SK-N-SH (cell line): ENCODE measurements at regions not wholly inside any gene's neighbourhood (a gene's known extent, or its start where the extent isn't known, plus 50 kb on each side); places are given as distances from the start of the nearest gene placed in this dataset.

Source experiments
- CTCF ChIA-PET: fragments of 300-600, 350-600 bp; formaldehyde crosslinking; extraction: SDS; loops from one replicate; lab custom pipeline; 2021; lab: Yijun Ruan, JAX
- POLR2A ChIA-PET: fragments of 350-600 bp; sonication (Branson Sonifier 250); formaldehyde crosslinking; extraction: SDS; loops from one replicate; lab custom pipeline; 2020; ENCODE audit warnings: antibody characterized with exemption, inconsistent platforms; lab: Yijun Ruan, JAX
- DNase-seq: peaks from one replicate; pipeline ENCODE4 v3.0.0; 2012
- H2AFZ ChIP-seq: fragments of 200-600 bp; sonication (generic); 2 replicates; pipeline ENCODE4 v1.8.1; 2016; ENCODE audit warnings: antibody characterized with exemption, mild to moderate bottlenecking, low read depth
- H3F3A ChIP-seq: fragments of 200-600 bp; sonication (generic); replicated peaks from 2 replicates; pipeline ENCODE3; 2016; ENCODE audit warnings: antibody characterized with exemption, mild to moderate bottlenecking; ENCODE audit not compliant: insufficient read depth
- H3K27ac ChIP-seq, 2 experiments: fragments of 200-500 bp in 1 of 2; fragments of 200-600 bp in 1 of 2; sonication (Bioruptor generic) in 1 of 2; sonication (generic), shearing (Covaris generic) in 1 of 2; 2 replicates each; pipeline versions ENCODE4 v1.5.1 to v1.6.1; 2014 to 2016; ENCODE audit warnings: low read depth in 2 of 2, inconsistent platforms in 1 of 2, low read length in 1 of 2, mild to moderate bottlenecking in 1 of 2, mixed read lengths in 1 of 2
- H3K27me3 ChIP-seq: fragments of 200-600 bp; sonication (generic), shearing (Covaris generic); 2 replicates; pipeline ENCODE4 v1.6.1; 2016; ENCODE audit warnings: mixed run types; ENCODE audit not compliant: insufficient read depth
- H3K36me3 ChIP-seq, 2 experiments: fragments of 200-500 bp in 1 of 2; fragments of 200-600 bp in 1 of 2; sonication (Bioruptor generic) in 1 of 2; sonication (generic) in 1 of 2; replicated peaks in 1 of 2; 2 replicates each; pipeline versions ENCODE3 to v1.5.1; 2014 to 2016; ENCODE audit warnings: low read length in 1 of 2, mild to moderate bottlenecking in 1 of 2; ENCODE audit not compliant: insufficient read depth in 2 of 2, control insufficient read depth in 1 of 2
- H3K4me1 ChIP-seq, 2 experiments: fragments of 200-500 bp in 1 of 2; fragments of 200-600 bp in 1 of 2; sonication (Bioruptor generic) in 1 of 2; sonication (generic), shearing (Covaris generic) in 1 of 2; 2 replicates each; pipeline versions ENCODE4 v1.5.1 to v1.6.1; 2014 to 2016; ENCODE audit warnings: low read depth in 1 of 2, low read length in 1 of 2, mixed run types in 1 of 2; ENCODE audit not compliant: insufficient read depth in 2 of 2, control insufficient read depth in 1 of 2
- H3K4me2 ChIP-seq: fragments of 200-600 bp; sonication (generic), shearing (Covaris generic); 2 replicates; pipeline ENCODE4 v1.6.1; 2017; ENCODE audit warnings: mixed run types
- H3K4me3 ChIP-seq, 2 experiments: fragments of 200-500 bp in 1 of 2; fragments of 200-600 bp in 1 of 2; sonication (Bioruptor generic) in 1 of 2; sonication (generic), shearing (Covaris generic) in 1 of 2; 2 replicates each; pipeline versions ENCODE4 v1.5.1 to v1.8.1; 2014 to 2016; ENCODE audit warnings: low read depth in 2 of 2, inconsistent platforms in 1 of 2, low read length in 1 of 2, mild to moderate bottlenecking in 1 of 2, mixed read lengths in 1 of 2, moderate library complexity in 1 of 2
- H3K79me2 ChIP-seq: fragments of 200-600 bp; sonication (generic); 2 replicates; pipeline ENCODE4 v1.8.1; 2017; ENCODE audit warnings: mild to moderate bottlenecking; ENCODE audit not compliant: insufficient read depth
- H3K9ac ChIP-seq: fragments of 200-600 bp; sonication (generic); 2 replicates; pipeline ENCODE4 v1.6.1; 2017; ENCODE audit warnings: mixed run types
- H3K9me2 ChIP-seq: fragments of 200-600 bp; sonication (generic); 2 replicates; pipeline ENCODE4 v1.6.1; 2017; ENCODE audit warnings: mixed run types
- H3K9me3 ChIP-seq: fragments of 200-600 bp; sonication (generic); 2 replicates; pipeline ENCODE4 v1.6.1; 2017; ENCODE audit warnings: mixed run types, mild to moderate bottlenecking, moderate library complexity
- H4K20me1 ChIP-seq: fragments of 200-600 bp; sonication (generic); 2 replicates; pipeline ENCODE4 v1.6.1; 2017; ENCODE audit warnings: mild to moderate bottlenecking, mixed run types; ENCODE audit not compliant: insufficient read depth
- EZH2phosphoT487 ChIP-seq: fragments of 200-600 bp; sonication (generic); IDR thresholded peaks from 2 replicates; pipeline ENCODE4 v1.6.1; 2017; ENCODE audit warnings: low read depth, mixed run types, mild to moderate bottlenecking, antibody characterized with exemption, moderate library complexity, borderline replicate concordance
- FOSL2 ChIP-seq: IDR thresholded peaks from 2 replicates; pipeline ENCODE4 v1.4.0; 2012; ENCODE audit warnings: low read depth, mild to moderate bottlenecking, moderate library complexity, borderline replicate concordance
- GABPA ChIP-seq: IDR thresholded peaks from 2 replicates; pipeline ENCODE4 v1.4.0; 2012; ENCODE audit warnings: low read depth, mild to moderate bottlenecking
- GATA2 ChIP-seq: sonication (generic); formaldehyde crosslinking; IDR thresholded peaks from 2 replicates; pipeline ENCODE4 v1.5.0; 2020; ENCODE audit warnings: mild to moderate bottlenecking, missing genetic modification reagents
- NFIC ChIP-seq: IDR thresholded peaks from 2 replicates; pipeline ENCODE4 v1.4.0; 2012; ENCODE audit warnings: borderline replicate concordance
- SMC3 ChIP-seq: IDR thresholded peaks from 2 replicates; pipeline ENCODE4 v1.6.1; 2012; ENCODE audit warnings: low read depth, low read length, improper control_type of control experiment
- TAF1 ChIP-seq: IDR thresholded peaks from 2 replicates; pipeline ENCODE4 v1.6.1; 2012; ENCODE audit warnings: low read depth, mild to moderate bottlenecking, low read length, moderate library complexity, borderline replicate concordance
- TEAD4 ChIP-seq: IDR thresholded peaks from 2 replicates; pipeline ENCODE4 v1.4.0; 2012; ENCODE audit warnings: mild to moderate bottlenecking, borderline replicate concordance; ENCODE audit not compliant: insufficient read depth
- YY1 ChIP-seq: IDR thresholded peaks from 2 replicates; pipeline ENCODE4 v1.4.0; 2012; ENCODE audit warnings: low read depth, mild to moderate bottlenecking
- WGBS: methylation state at CpG from one replicate; pipeline ENCODE4 v1.1.6; 2017; ENCODE audit warnings: low lambda C conversion rate; 5-methylcytosine and 5-hydroxymethylcytosine counted together
- TF ChIP-seq, protein P1 (sequence below): IDR thresholded peaks from 2 replicates; pipeline ENCODE4 v1.6.1; 2012; ENCODE audit warnings: mild to moderate bottlenecking, low read depth, low read length, moderate library complexity
- TF ChIP-seq, protein P2 (sequence below): fragments of 200-600 bp; sonication (generic); IDR thresholded peaks from 2 replicates; pipeline ENCODE4 v1.6.1; 2017; ENCODE audit warnings: antibody characterized with exemption, mild to moderate bottlenecking, moderate library complexity
- TF ChIP-seq, protein P3 (sequence below): IDR thresholded peaks from 2 replicates; pipeline ENCODE4 v1.4.0; 2012; ENCODE audit warnings: low read depth, borderline replicate concordance
- TF ChIP-seq, protein P4 (sequence below): IDR thresholded peaks from 2 replicates; pipeline ENCODE4 v1.4.0; 2012; ENCODE audit warnings: low read depth, borderline replicate concordance

DNA sequence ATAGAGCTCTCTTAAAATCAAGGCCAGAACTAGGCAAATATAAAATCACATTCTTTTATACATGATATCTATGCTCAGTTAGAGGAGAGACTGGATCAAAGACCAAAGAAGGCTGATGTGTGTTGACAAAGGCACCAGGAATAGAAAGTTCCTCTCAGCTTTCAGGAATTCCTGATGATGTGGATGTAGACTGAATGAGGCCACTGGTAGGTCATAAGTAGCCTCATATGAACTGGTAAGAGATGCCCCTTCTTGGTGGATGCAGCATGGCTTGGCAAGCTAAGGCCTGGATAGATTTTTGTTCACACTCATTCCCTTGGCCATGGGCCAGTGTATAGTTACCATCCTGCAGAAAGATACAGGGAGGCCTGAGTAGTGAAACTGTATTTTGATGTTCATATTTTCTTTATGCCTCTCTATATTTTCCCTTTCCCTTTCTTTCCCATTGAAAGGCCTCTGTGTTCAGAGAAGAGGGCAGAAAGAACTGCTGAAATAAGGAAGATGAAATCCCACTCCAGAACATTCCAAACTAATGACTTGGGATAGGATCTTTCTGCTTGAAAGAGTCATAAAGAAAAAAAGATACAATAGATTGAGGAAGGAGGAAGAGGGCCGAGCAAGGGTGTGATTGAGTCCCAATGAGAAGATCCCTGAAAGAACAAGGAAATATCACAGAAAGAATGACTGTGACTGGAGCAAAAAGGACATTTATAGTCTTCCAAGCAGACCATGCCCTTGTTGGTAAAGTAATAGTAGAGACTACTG is 2182.7 kb upstream of the PIK3C3 start:
- TF ChIP-seq, protein P1, sequence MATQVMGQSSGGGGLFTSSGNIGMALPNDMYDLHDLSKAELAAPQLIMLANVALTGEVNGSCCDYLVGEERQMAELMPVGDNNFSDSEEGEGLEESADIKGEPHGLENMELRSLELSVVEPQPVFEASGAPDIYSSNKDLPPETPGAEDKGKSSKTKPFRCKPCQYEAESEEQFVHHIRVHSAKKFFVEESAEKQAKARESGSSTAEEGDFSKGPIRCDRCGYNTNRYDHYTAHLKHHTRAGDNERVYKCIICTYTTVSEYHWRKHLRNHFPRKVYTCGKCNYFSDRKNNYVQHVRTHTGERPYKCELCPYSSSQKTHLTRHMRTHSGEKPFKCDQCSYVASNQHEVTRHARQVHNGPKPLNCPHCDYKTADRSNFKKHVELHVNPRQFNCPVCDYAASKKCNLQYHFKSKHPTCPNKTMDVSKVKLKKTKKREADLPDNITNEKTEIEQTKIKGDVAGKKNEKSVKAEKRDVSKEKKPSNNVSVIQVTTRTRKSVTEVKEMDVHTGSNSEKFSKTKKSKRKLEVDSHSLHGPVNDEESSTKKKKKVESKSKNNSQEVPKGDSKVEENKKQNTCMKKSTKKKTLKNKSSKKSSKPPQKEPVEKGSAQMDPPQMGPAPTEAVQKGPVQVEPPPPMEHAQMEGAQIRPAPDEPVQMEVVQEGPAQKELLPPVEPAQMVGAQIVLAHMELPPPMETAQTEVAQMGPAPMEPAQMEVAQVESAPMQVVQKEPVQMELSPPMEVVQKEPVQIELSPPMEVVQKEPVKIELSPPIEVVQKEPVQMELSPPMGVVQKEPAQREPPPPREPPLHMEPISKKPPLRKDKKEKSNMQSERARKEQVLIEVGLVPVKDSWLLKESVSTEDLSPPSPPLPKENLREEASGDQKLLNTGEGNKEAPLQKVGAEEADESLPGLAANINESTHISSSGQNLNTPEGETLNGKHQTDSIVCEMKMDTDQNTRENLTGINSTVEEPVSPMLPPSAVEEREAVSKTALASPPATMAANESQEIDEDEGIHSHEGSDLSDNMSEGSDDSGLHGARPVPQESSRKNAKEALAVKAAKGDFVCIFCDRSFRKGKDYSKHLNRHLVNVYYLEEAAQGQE, result no peak
- TF ChIP-seq GABPA (no peak), FOSL2 (no peak), TEAD4 (no peak), EZH2phosphoT487 (no peak), TAF1 (no peak), GATA2 (CRISPR knock-in tag) (no peak), YY1 (no peak), NFIC (no peak), SMC3 (no peak)
- TF ChIP-seq, protein P2, sequence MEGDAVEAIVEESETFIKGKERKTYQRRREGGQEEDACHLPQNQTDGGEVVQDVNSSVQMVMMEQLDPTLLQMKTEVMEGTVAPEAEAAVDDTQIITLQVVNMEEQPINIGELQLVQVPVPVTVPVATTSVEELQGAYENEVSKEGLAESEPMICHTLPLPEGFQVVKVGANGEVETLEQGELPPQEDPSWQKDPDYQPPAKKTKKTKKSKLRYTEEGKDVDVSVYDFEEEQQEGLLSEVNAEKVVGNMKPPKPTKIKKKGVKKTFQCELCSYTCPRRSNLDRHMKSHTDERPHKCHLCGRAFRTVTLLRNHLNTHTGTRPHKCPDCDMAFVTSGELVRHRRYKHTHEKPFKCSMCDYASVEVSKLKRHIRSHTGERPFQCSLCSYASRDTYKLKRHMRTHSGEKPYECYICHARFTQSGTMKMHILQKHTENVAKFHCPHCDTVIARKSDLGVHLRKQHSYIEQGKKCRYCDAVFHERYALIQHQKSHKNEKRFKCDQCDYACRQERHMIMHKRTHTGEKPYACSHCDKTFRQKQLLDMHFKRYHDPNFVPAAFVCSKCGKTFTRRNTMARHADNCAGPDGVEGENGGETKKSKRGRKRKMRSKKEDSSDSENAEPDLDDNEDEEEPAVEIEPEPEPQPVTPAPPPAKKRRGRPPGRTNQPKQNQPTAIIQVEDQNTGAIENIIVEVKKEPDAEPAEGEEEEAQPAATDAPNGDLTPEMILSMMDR, result no peak
- TF ChIP-seq, protein P3, sequence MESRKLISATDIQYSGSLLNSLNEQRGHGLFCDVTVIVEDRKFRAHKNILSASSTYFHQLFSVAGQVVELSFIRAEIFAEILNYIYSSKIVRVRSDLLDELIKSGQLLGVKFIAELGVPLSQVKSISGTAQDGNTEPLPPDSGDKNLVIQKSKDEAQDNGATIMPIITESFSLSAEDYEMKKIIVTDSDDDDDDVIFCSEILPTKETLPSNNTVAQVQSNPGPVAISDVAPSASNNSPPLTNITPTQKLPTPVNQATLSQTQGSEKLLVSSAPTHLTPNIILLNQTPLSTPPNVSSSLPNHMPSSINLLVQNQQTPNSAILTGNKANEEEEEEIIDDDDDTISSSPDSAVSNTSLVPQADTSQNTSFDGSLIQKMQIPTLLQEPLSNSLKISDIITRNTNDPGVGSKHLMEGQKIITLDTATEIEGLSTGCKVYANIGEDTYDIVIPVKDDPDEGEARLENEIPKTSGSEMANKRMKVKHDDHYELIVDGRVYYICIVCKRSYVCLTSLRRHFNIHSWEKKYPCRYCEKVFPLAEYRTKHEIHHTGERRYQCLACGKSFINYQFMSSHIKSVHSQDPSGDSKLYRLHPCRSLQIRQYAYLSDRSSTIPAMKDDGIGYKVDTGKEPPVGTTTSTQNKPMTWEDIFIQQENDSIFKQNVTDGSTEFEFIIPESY, result no peak
- TF ChIP-seq, protein P4, sequence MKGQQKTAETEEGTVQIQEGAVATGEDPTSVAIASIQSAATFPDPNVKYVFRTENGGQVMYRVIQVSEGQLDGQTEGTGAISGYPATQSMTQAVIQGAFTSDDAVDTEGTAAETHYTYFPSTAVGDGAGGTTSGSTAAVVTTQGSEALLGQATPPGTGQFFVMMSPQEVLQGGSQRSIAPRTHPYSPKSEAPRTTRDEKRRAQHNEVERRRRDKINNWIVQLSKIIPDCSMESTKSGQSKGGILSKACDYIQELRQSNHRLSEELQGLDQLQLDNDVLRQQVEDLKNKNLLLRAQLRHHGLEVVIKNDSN, result no peak
- Histone ChIP-seq H3K79me2 (no peaks in the 10 kb centered on the region), H4K20me1 (no peaks in the 10 kb centered on the region), H3K9ac (no peak overlapping the region), H3K36me3 (no peaks in the 10 kb centered on the region), H3K9me3 (no peaks in the 10 kb centered on the region), H3K4me3 (no peak overlapping the region), H3K4me2 (no peak overlapping the region), H3K9me2 (no peaks in the 10 kb centered on the region), H3K27ac (no peak overlapping the region), H3K27me3 (no peaks in the 10 kb centered on the region), H3F3A (no peaks in the 10 kb centered on the region), H2AFZ (no peak overlapping the region), H3K4me1 (no peaks in the 10 kb centered on the region)
- WGBS, result 31% methylated on average over 1 of the region's 1 CpG
- ChIA-PET POLR2A (no interaction called here), CTCF (no interaction called here)
- DNase-seq, result no peak
